ENCODE measurements at regions not wholly inside any gene's neighbourhood (a gene's known extent, or its start where the extent isn't known, plus 50 kb on each side); places are given as distances from the start of the nearest gene placed in this dataset.

DNA sequence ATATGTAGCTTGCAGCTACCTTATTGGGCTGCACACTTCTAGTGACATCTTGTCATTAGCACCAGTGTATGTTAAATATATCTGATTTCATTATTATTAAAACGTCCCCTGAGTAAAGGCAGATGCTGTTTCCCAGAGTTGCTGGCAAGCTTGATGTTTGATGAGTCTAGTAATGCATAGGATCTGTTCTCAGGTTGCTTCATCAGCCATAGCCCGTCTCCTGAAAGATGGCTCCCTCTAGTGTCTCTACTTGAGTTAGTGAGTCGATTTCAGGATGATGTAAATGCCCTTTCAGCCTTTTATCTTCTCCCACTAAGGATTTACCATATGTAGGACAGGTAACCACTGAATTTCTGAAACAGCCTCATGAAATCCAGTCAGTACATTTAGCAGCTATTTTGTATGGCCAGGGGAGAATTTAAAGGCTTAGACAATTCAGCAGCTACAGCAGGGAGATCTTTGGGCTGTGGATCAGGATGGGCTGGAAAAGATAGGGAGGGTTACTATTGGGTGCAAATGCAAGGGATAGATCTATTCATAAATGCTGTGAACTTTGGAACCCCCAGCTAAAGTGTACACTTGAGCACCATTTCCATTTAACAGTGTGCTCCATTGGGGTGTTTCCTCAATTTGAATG lies 376.3 kb downstream of the CNTNAP4 start:
- Histone ChIP-seq H3K27me3 (ENCODE audit: insufficient read depth, low read length, poor library complexity, severe bottlenecking) (no peaks in the 10 kb centered on the region), H3K4me3 (ENCODE audit: low read length, poor library complexity, severe bottlenecking) (no peak overlapping the region), H3K79me2 (ENCODE audit: insufficient read depth, low read length) (no peaks in the 10 kb centered on the region), H3K4me1 (ENCODE audit: insufficient read depth, low read length, poor library complexity, severe bottlenecking) (no peaks in the 10 kb centered on the region), H2AFZ (ENCODE audit: low read length) (no peak overlapping the region), H3K4me2 (ENCODE audit: low read depth, low read length, poor library complexity, severe bottlenecking) (no peak overlapping the region), H3K9me3 (ENCODE audit: insufficient read depth, low read depth, low read length) (no peaks in the 10 kb centered on the region), H3K36me3 (ENCODE audit: insufficient read depth, low read length) (no peaks in the 10 kb centered on the region), H3F3A (ENCODE audit: low read depth) (no peaks in the 10 kb centered on the region), H4K20me1 (ENCODE audit: insufficient read depth, low read length, poor library complexity, severe bottlenecking) (no peaks in the 10 kb centered on the region), H3K9ac (ENCODE audit: low read depth, low read length, poor library complexity, severe bottlenecking) (no peak overlapping the region), H3K9me2 (replicated peaks; ENCODE audit: low read depth, low read length) (no peaks in the 10 kb centered on the region)
- TF ChIP-seq EZH2phosphoT487 (IDR thresholded peaks at IDR 0.05; ENCODE audit: borderline replicate concordance): no peak
- TF ChIP-seq, protein P1, sequence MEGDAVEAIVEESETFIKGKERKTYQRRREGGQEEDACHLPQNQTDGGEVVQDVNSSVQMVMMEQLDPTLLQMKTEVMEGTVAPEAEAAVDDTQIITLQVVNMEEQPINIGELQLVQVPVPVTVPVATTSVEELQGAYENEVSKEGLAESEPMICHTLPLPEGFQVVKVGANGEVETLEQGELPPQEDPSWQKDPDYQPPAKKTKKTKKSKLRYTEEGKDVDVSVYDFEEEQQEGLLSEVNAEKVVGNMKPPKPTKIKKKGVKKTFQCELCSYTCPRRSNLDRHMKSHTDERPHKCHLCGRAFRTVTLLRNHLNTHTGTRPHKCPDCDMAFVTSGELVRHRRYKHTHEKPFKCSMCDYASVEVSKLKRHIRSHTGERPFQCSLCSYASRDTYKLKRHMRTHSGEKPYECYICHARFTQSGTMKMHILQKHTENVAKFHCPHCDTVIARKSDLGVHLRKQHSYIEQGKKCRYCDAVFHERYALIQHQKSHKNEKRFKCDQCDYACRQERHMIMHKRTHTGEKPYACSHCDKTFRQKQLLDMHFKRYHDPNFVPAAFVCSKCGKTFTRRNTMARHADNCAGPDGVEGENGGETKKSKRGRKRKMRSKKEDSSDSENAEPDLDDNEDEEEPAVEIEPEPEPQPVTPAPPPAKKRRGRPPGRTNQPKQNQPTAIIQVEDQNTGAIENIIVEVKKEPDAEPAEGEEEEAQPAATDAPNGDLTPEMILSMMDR (conservative IDR thresholded peaks at IDR 0.05; ENCODE audit: low read length): peak; percentile 66

GRCh38 chr16:76654088-76654820 lies 377.1 kb downstream of the CNTNAP4 start:
- H3K4me1 ChIP-seq (ENCODE audit: insufficient read depth, low read length, poor library complexity, severe bottlenecking): no peaks in the 10 kb centered on the region
- TF ChIP-seq, protein P1 (conservative IDR thresholded peaks at IDR 0.05; ENCODE audit: low read length): no peak
- TF ChIP-seq EZH2phosphoT487 (IDR thresholded peaks at IDR 0.05; ENCODE audit: borderline replicate concordance): no peak

GRCh38 chr16:76656994-76657393 lies 379.8 kb downstream of the CNTNAP4 start:
- Histone ChIP-seq H3F3A (ENCODE audit: low read depth) (no peaks in the 10 kb centered on the region), H3K27me3 (ENCODE audit: insufficient read depth, low read length, poor library complexity, severe bottlenecking) (no peaks in the 10 kb centered on the region), H3K9me3 (ENCODE audit: insufficient read depth, low read depth, low read length) (no peaks in the 10 kb centered on the region), H3K4me2 (ENCODE audit: low read depth, low read length, poor library complexity, severe bottlenecking) (no peak overlapping the region), H3K9me2 (replicated peaks; ENCODE audit: low read depth, low read length) (no peaks in the 10 kb centered on the region), H3K36me3 (ENCODE audit: insufficient read depth, low read length) (no peaks in the 10 kb centered on the region), H3K9ac (ENCODE audit: low read depth, low read length, poor library complexity, severe bottlenecking) (no peak overlapping the region), H3K4me1 (ENCODE audit: insufficient read depth, low read length, poor library complexity, severe bottlenecking) (no peaks in the 10 kb centered on the region), H4K20me1 (ENCODE audit: insufficient read depth, low read length, poor library complexity, severe bottlenecking) (no peaks in the 10 kb centered on the region), H3K4me3 (ENCODE audit: low read length, poor library complexity, severe bottlenecking) (no peak overlapping the region), H2AFZ (ENCODE audit: low read length) (no peak overlapping the region), H3K79me2 (ENCODE audit: insufficient read depth, low read length) (no peaks in the 10 kb centered on the region)
- TF ChIP-seq EZH2phosphoT487 (IDR thresholded peaks at IDR 0.05; ENCODE audit: borderline replicate concordance): no peak
- TF ChIP-seq, protein P1 (conservative IDR thresholded peaks at IDR 0.05; ENCODE audit: low read length): no peak

More at GRCh38 chr16:76654088-76654820, 377.1 kb downstream of the CNTNAP4 start:
- no peaks in the 10 kb centered on the region for H3K9me2 ChIP-seq (replicated peaks; ENCODE audit: low read depth, low read length)
- H2AFZ ChIP-seq (ENCODE audit: low read length): no peak overlapping the region
- no peaks in the 10 kb centered on the region for H3K79me2 ChIP-seq (ENCODE audit: insufficient read depth, low read length)
- H3K9ac ChIP-seq (ENCODE audit: low read depth, low read length, poor library complexity, severe bottlenecking): no peak overlapping the region
- H3K36me3 ChIP-seq (ENCODE audit: insufficient read depth, low read length): no peaks in the 10 kb centered on the region
- no peak overlapping the region for H3K4me3 ChIP-seq (ENCODE audit: low read length, poor library complexity, severe bottlenecking)
- H4K20me1 ChIP-seq (ENCODE audit: insufficient read depth, low read length, poor library complexity, severe bottlenecking): no peaks in the 10 kb centered on the region
- H3K4me2 ChIP-seq (ENCODE audit: low read depth, low read length, poor library complexity, severe bottlenecking): no peak overlapping the region
- no peaks in the 10 kb centered on the region for H3F3A ChIP-seq (ENCODE audit: low read depth)
- H3K27me3 ChIP-seq (ENCODE audit: insufficient read depth, low read length, poor library complexity, severe bottlenecking): no peaks in the 10 kb centered on the region
- H3K9me3 ChIP-seq (ENCODE audit: insufficient read depth, low read depth, low read length): no peaks in the 10 kb centered on the region
